HepG2 (cell line): ENCODE measurements at regions not wholly inside any gene's neighbourhood (a gene's known extent, or its start where the extent isn't known, plus 50 kb on each side); places are given as distances from the start of the nearest gene placed in this dataset.

ENCODE experiments used
- HNF4G ChIP-seq, 2 experiments: sonication (generic) in 1 of 2; formaldehyde crosslinking in 1 of 2; IDR thresholded peaks; 2 replicates each; pipeline versions ENCODE4 v1.4.0 to v1.6.1; 2011 to 2020; ENCODE audit warnings: borderline replicate concordance in 2 of 2, low read depth in 2 of 2, mild to moderate bottlenecking in 2 of 2, low read length in 1 of 2, missing genetic modification reagents in 1 of 2, moderate library complexity in 1 of 2
- MEIS1 ChIP-seq: sonication (generic); formaldehyde crosslinking; IDR thresholded peaks from 2 replicates; pipeline ENCODE4 v1.9.0; 2021; ENCODE audit warnings: mild to moderate bottlenecking, missing genetic modification reagents, moderate library complexity, borderline replicate concordance
- NFYB ChIP-seq: sonication (generic); formaldehyde crosslinking; IDR thresholded peaks from 2 replicates; pipeline ENCODE4 v1.4.0; 2020; ENCODE audit warnings: missing genetic modification reagents
- POLR2A ChIP-seq, 2 experiments: IDR thresholded peaks; 2 replicates each; pipeline ENCODE4 v1.6.1; 2011; ENCODE audit warnings: low read depth in 2 of 2, low read length in 2 of 2, mild to moderate bottlenecking in 1 of 2, moderate library complexity in 1 of 2; ENCODE audit not compliant: insufficient read depth in 1 of 2
- RBM22 ChIP-seq: fragments of 200-400 bp; formaldehyde crosslinking; optimal IDR thresholded peaks from 2 replicates; pipeline ENCODE3; 2017; ENCODE audit warnings: mild to moderate bottlenecking, low read length, moderate library complexity
- SNAPC5 ChIP-seq: sonication (generic); formaldehyde crosslinking; IDR thresholded peaks from 2 replicates; pipeline ENCODE4 v1.8.1; 2023; ENCODE audit warnings: mild to moderate bottlenecking, missing genetic modification reagents, borderline replicate concordance
- U2AF1 ChIP-seq: fragments of 200-400 bp; formaldehyde crosslinking; optimal IDR thresholded peaks from 2 replicates; pipeline ENCODE3; 2017; ENCODE audit warnings: mild to moderate bottlenecking, low read depth, low read length
- TF ChIP-seq, protein P1 (sequence below), 2 experiments: IDR thresholded peaks; 2 replicates each; pipeline ENCODE4 v1.6.1; 2011 to 2012; ENCODE audit warnings: low read length in 2 of 2, borderline replicate concordance in 1 of 2, low read depth in 1 of 2, mild to moderate bottlenecking in 1 of 2, moderate library complexity in 1 of 2

DNA sequence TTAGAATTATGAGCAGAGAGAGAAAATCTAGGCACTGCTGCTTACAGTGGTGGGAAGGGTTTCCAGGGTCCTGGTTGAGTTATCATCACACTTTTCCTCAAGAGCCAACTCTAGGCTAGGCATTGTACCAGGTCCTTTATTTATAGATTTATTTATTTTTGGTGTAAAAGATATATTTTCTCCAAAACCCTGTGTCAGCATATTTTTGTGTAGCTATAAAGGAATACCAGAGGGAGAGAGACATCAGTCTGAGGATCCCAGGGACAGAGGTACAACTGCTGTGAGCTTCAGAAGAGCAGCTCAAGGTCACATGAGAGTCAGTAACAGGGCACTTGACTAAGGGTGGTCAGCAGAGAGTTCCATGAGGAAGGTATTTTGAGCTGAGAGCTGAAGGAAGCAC lies 159.7 kb downstream of the SLC35B3 start:
- TF ChIP-seq U2AF1: no peak
- no peak for TF ChIP-seq RBM22
- no peak for TF ChIP-seq HNF4G (IDR thresholded peaks at IDR 0.05; ENCODE audit: borderline replicate concordance, low read depth, low read length)
- TF ChIP-seq HNF4G (CRISPR knock-in tag; IDR thresholded peaks at IDR 0.05; ENCODE audit: borderline replicate concordance, low read depth): no peak
- no peak for TF ChIP-seq MEIS1 (CRISPR knock-in tag)
- TF ChIP-seq, protein P1, sequence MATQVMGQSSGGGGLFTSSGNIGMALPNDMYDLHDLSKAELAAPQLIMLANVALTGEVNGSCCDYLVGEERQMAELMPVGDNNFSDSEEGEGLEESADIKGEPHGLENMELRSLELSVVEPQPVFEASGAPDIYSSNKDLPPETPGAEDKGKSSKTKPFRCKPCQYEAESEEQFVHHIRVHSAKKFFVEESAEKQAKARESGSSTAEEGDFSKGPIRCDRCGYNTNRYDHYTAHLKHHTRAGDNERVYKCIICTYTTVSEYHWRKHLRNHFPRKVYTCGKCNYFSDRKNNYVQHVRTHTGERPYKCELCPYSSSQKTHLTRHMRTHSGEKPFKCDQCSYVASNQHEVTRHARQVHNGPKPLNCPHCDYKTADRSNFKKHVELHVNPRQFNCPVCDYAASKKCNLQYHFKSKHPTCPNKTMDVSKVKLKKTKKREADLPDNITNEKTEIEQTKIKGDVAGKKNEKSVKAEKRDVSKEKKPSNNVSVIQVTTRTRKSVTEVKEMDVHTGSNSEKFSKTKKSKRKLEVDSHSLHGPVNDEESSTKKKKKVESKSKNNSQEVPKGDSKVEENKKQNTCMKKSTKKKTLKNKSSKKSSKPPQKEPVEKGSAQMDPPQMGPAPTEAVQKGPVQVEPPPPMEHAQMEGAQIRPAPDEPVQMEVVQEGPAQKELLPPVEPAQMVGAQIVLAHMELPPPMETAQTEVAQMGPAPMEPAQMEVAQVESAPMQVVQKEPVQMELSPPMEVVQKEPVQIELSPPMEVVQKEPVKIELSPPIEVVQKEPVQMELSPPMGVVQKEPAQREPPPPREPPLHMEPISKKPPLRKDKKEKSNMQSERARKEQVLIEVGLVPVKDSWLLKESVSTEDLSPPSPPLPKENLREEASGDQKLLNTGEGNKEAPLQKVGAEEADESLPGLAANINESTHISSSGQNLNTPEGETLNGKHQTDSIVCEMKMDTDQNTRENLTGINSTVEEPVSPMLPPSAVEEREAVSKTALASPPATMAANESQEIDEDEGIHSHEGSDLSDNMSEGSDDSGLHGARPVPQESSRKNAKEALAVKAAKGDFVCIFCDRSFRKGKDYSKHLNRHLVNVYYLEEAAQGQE (IDR thresholded peaks at IDR 0.05; ENCODE audit: borderline replicate concordance in 1 of 2, low read depth in 1 of 2, low read length in 2 of 2): no peak
- no peak for TF ChIP-seq POLR2A (IDR thresholded peaks at IDR 0.05; ENCODE audit: insufficient read depth in 1 of 2, low read depth in 2 of 2, low read length in 2 of 2)
- no peak for TF ChIP-seq SNAPC5
- no peak for TF ChIP-seq NFYB
